Testis (tissue), 2 donors: ENCODE measurements at regions not wholly inside any gene's neighbourhood (a gene's known extent, or its start where the extent isn't known, plus 50 kb on each side); places are given as distances from the start of the nearest gene placed in this dataset.
"Not testable (repeated sequence)": the region's sequence is repeated elsewhere in the genome, so short reads cannot be mapped to it uniquely, and the experiment has no call there.

Source experiments
- POLR2A ChIP-seq: fragments of 450-650 bp; IDR thresholded peaks from one replicate; pipeline ENCODE4 v1.6.1; 2017; ENCODE audit warnings: antibody characterized with exemption, mild to moderate bottlenecking, moderate library complexity
- TF ChIP-seq, protein P1 (sequence below), 3 experiments: fragments of 450-650 bp in 2 of 3; fragments of 200-600 bp in 1 of 3; sonication (generic) in 1 of 3; IDR thresholded peaks; one replicate each; pipeline ENCODE4 v1.5.1; 2016 to 2019; ENCODE audit warnings: antibody characterized with exemption in 3 of 3, mild to moderate bottlenecking in 2 of 3, moderate library complexity in 1 of 3

DNA sequence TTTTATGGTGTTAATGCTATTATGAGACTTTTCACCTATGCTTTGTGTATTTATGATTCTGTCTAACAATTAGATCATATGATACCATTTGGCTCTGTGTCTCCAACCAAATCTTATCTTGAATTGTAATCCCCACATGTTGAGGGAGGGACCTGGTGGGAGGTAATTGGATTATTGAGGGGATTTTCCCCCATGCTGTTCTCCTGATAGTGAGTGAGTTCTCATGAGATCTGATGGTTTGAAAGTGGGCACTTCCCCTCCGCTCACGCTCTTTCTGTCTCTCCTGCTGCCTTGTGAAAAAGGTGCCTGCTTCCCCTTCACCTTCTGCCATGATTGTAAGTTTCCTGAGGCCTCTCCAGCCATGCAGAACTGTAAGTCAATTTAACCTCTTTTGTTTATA, 71.6 kb upstream of the NOX4 start:
- TF ChIP-seq, protein P1, sequence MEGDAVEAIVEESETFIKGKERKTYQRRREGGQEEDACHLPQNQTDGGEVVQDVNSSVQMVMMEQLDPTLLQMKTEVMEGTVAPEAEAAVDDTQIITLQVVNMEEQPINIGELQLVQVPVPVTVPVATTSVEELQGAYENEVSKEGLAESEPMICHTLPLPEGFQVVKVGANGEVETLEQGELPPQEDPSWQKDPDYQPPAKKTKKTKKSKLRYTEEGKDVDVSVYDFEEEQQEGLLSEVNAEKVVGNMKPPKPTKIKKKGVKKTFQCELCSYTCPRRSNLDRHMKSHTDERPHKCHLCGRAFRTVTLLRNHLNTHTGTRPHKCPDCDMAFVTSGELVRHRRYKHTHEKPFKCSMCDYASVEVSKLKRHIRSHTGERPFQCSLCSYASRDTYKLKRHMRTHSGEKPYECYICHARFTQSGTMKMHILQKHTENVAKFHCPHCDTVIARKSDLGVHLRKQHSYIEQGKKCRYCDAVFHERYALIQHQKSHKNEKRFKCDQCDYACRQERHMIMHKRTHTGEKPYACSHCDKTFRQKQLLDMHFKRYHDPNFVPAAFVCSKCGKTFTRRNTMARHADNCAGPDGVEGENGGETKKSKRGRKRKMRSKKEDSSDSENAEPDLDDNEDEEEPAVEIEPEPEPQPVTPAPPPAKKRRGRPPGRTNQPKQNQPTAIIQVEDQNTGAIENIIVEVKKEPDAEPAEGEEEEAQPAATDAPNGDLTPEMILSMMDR (IDR thresholded peaks at IDR 0.05): not testable (repeated sequence)
- not testable (repeated sequence) for TF ChIP-seq POLR2A
